Kidney epithelial cell (primary cell): ENCODE measurements at regions not wholly inside any gene's neighbourhood (a gene's known extent, or its start where the extent isn't known, plus 50 kb on each side); places are given as distances from the start of the nearest gene placed in this dataset.

Source experiments
- DNase-seq: peaks from one replicate; pipeline ENCODE4 v3.0.0-alpha.2; 2010; ENCODE audit warnings: low read depth
- H3K27me3 ChIP-seq: 2 replicates; pipeline ENCODE4 v1.6.0; 2011; ENCODE audit warnings: low read length; ENCODE audit not compliant: control insufficient read depth, insufficient read depth
- H3K36me3 ChIP-seq: 2 replicates; pipeline ENCODE4 v1.5.1; 2011; ENCODE audit warnings: low read length; ENCODE audit not compliant: control insufficient read depth, insufficient read depth
- H3K4me3 ChIP-seq: 2 replicates; pipeline ENCODE4 v1.5.1; 2011; ENCODE audit warnings: low read depth, mild to moderate bottlenecking, control low read depth, low read length
- CTCF ChIP-seq: IDR thresholded peaks from 2 replicates; pipeline ENCODE4 v1.5.1; 2011; ENCODE audit warnings: mild to moderate bottlenecking, moderate library complexity, low read length, control low read depth, inconsistent platforms; ENCODE audit not compliant: insufficient read depth, poor library complexity, severe bottlenecking

GRCh38 chr18:60570172-60570571, 197.6 kb upstream of the MC4R start:
- Histone ChIP-seq H3K36me3 (no peaks in the 10 kb centered on the region), H3K27me3 (no peaks in the 10 kb centered on the region), H3K4me3 (no peak overlapping the region)
- TF ChIP-seq CTCF = no peak
- no peak for DNase-seq

- no peak overlapping the region for H3K4me3 ChIP-seq
- no peak for DNase-seq
- TF ChIP-seq CTCF = no peak
- H3K27me3 ChIP-seq = no peaks in the 10 kb centered on the region
- no peaks in the 10 kb centered on the region for H3K36me3 ChIP-seq
Observed at GRCh38 chr18:60577457-60577856, 204.9 kb upstream of the MC4R start.

GRCh38 chr18:60585670-60586069, 213.1 kb upstream of the MC4R start:
- DNase-seq = no peak
- Histone ChIP-seq H3K36me3 (no peaks in the 10 kb centered on the region), H3K27me3 (no peaks in the 10 kb centered on the region), H3K4me3 (no peak overlapping the region)
- no peak for TF ChIP-seq CTCF

GRCh38 chr18:60593249-60593648, 220.7 kb upstream of the MC4R start:
- H3K36me3 ChIP-seq = no peaks in the 10 kb centered on the region
- no peak for DNase-seq
- H3K27me3 ChIP-seq = no peaks in the 10 kb centered on the region
- TF ChIP-seq CTCF = no peak
- no peak overlapping the region for H3K4me3 ChIP-seq

GRCh38 chr18:60596928-60597327, 224.4 kb upstream of the MC4R start:
- TF ChIP-seq CTCF = no peak
- H3K4me3 ChIP-seq = no peak overlapping the region
- no peak for DNase-seq
- no peaks in the 10 kb centered on the region for H3K27me3 ChIP-seq
- no peaks in the 10 kb centered on the region for H3K36me3 ChIP-seq

GRCh38 chr18:60599267-60599666, 226.7 kb upstream of the MC4R start:
- DNase-seq = no peak
- no peaks in the 10 kb centered on the region for H3K27me3 ChIP-seq
- no peak overlapping the region for H3K4me3 ChIP-seq
- no peak for TF ChIP-seq CTCF
- H3K36me3 ChIP-seq = no peaks in the 10 kb centered on the region
